ENCODE measurements at regions not wholly inside any gene's neighbourhood (a gene's known extent, or its start where the extent isn't known, plus 50 kb on each side); places are given as distances from the start of the nearest gene placed in this dataset.

DNA sequence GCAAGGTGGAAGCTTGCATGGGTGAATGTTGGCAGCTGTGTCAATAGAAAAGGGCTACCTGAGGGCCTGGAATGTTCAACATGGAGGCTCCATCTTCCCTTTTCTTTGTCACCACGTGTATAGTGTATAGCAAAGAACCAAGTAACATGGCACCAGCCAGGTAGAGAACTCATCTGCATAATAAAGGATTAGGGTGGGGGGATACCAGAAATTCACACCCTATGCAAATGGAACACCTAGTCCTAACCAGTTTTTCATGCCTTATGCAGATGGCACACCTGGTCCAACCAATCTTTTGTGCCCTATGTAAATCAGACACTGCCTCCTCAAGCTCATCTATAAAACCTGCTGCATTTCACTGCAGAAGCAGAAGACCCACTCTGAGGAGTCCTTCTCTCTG lies 169.6 kb upstream of the GLRA2 start:
- TF ChIP-seq, protein P1, sequence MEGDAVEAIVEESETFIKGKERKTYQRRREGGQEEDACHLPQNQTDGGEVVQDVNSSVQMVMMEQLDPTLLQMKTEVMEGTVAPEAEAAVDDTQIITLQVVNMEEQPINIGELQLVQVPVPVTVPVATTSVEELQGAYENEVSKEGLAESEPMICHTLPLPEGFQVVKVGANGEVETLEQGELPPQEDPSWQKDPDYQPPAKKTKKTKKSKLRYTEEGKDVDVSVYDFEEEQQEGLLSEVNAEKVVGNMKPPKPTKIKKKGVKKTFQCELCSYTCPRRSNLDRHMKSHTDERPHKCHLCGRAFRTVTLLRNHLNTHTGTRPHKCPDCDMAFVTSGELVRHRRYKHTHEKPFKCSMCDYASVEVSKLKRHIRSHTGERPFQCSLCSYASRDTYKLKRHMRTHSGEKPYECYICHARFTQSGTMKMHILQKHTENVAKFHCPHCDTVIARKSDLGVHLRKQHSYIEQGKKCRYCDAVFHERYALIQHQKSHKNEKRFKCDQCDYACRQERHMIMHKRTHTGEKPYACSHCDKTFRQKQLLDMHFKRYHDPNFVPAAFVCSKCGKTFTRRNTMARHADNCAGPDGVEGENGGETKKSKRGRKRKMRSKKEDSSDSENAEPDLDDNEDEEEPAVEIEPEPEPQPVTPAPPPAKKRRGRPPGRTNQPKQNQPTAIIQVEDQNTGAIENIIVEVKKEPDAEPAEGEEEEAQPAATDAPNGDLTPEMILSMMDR (IDR thresholded peaks at IDR 0.05): no peak
- TF ChIP-seq POLR2A (IDR thresholded peaks at IDR 0.05): no peak
- no peak for TF ChIP-seq EP300 (IDR thresholded peaks at IDR 0.05)
